Fibroblast of mammary gland (primary cell): ENCODE measurements at regions not wholly inside any gene's neighbourhood (a gene's known extent, or its start where the extent isn't known, plus 50 kb on each side); places are given as distances from the start of the nearest gene placed in this dataset.
A peak's percentile ranks its signal among the peaks of the same experiment; 100 is the strongest.

Source experiments
- DNase-seq: peaks from one replicate; pipeline ENCODE4 v3.0.0-alpha.2; 2010; ENCODE audit warnings: low read depth
- H3K4me3 ChIP-seq: 2 replicates; pipeline ENCODE4 v1.5.1; 2011; ENCODE audit warnings: low read depth, mild to moderate bottlenecking, low read length, moderate library complexity; ENCODE audit not compliant: control insufficient read depth
- CTCF ChIP-seq: conservative IDR thresholded peaks from 2 replicates; pipeline ENCODE4 v1.5.1; 2011; ENCODE audit warnings: low read depth, low read length, inconsistent platforms; ENCODE audit not compliant: control insufficient read depth, insufficient read depth

- peak; percentile 2 for DNase-seq
- TF ChIP-seq CTCF, result no peak
- no peak overlapping the region for H3K4me3 ChIP-seq
These were observed 175.5 kb upstream of the NCAM2 start for GRCh38 chr21:20822666-20823065.

- TF ChIP-seq CTCF, result no peak
- DNase-seq, result no peak
- H3K4me3 ChIP-seq, result no peak overlapping the region
These were observed 145.3 kb upstream of the NCAM2 start for GRCh38 chr21:20852866-20853265.

- no peak for TF ChIP-seq CTCF
- DNase-seq, result no peak
- H3K4me3 ChIP-seq, result no peak overlapping the region
These were observed 141.3 kb upstream of the NCAM2 start for GRCh38 chr21:20856926-20857325.

GRCh38 chr21:20874202-20874601, 124.0 kb upstream of the NCAM2 start:
- H3K4me3 ChIP-seq, result no peak overlapping the region
- DNase-seq, result no peak
- TF ChIP-seq CTCF, result no peak

GRCh38 chr21:20875742-20876141, 122.5 kb upstream of the NCAM2 start:
- no peak for DNase-seq
- no peak for TF ChIP-seq CTCF
- H3K4me3 ChIP-seq, result no peak overlapping the region

GRCh38 chr21:20877976-20878375, 120.2 kb upstream of the NCAM2 start:
- TF ChIP-seq CTCF, result no peak
- H3K4me3 ChIP-seq, result no peak overlapping the region
- DNase-seq, result no peak
